ENCODE measurements at regions not wholly inside any gene's neighbourhood (a gene's known extent, or its start where the extent isn't known, plus 50 kb on each side); places are given as distances from the start of the nearest gene placed in this dataset.

DNA sequence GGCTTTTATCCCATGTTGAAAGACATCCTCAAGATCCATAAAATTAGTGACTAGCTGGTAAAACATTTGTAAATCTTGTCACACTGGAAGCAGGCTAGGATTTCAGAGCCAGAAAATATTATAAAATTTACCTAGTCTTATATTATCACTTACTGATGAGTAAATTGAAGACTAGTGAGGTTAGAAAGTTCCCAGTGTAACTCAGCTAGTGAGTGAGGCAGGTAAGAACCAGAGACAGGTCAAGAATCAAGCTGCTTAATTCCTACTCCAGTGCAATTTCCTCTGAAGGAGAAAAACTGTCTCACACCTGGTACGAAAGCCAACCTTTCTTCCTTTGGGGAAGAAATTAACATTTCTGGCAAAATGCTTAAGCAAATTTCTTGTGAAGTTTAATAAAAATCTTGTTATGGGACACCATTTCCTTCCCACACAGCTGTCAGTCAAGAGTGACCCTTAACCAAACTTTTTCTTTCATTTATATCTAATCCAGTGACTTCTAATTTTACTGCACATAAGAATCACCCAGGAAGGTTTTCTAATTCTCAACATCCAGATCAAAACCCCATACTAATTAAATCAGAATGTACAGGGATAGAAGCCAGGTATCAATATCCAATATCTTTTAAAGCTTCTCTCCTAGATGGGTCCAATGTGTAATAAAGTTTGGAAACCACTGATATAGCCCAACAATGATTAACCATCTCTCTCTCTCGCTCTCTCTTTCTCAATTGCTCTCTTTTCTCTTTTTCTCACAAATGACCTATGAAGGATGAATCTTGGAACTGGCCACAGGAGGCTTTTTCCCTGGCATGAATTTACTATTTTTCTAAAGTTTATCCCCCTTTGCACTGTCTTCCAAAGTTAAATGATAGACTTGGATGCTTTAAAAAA, 264.3 kb upstream of the SLC39A10 start:
- CTCF ChIA-PET, result no interaction called here

More for the DNA sequence above, 264.3 kb upstream of the SLC39A10 start:
- intact Hi-C loops (cut with micrococcal nuclease), result no loop called here
- Histone ChIP-seq H3K4me3 (ENCODE audit: control extremely low read depth in 1 of 5, extremely low read depth in 1 of 5, insufficient read depth in 1 of 5, low read depth in 2 of 5, low read length in 4 of 5) (no peak overlapping the region), H3K27ac (ENCODE audit: low read length in 2 of 2) (no peak overlapping the region), H3K9ac (ENCODE audit: low read length) (no peak overlapping the region), H3K36me3 (replicated peaks in 1 of 2; ENCODE audit: control extremely low read depth in 1 of 2, control insufficient read depth in 1 of 2, extremely low read depth in 1 of 2, insufficient read depth in 2 of 2, low read length in 1 of 2) (no peaks in the 10 kb centered on the region), H3K4me2 (replicated peaks; ENCODE audit: low read depth, low read length, poor library complexity, severe bottlenecking) (no peak overlapping the region), H3K27me3 (replicated peaks in 1 of 4; ENCODE audit: control extremely low read depth in 1 of 4, control insufficient read depth in 3 of 4, insufficient read depth in 4 of 4, low read length in 3 of 4) (no peaks in the 10 kb centered on the region), H4K20me1 (ENCODE audit: control insufficient read depth, insufficient read depth, low read length, poor library complexity, severe bottlenecking) (no peaks in the 10 kb centered on the region), H3K79me2 (ENCODE audit: control insufficient read depth, insufficient read depth, low read length) (no peaks in the 10 kb centered on the region), H2AFZ (ENCODE audit: insufficient read depth, low read depth, low read length, poor library complexity, severe bottlenecking) (no peak overlapping the region), H3K4me1 (ENCODE audit: control insufficient read depth in 2 of 2, insufficient read depth in 2 of 2, low read length in 2 of 2) (peaks cover 9% of the 10 kb centered on the region in 2 donors), H3K9me3 (ENCODE audit: control extremely low read depth in 1 of 3, control insufficient read depth in 2 of 3, insufficient read depth in 1 of 3, low read length in 2 of 3) (peaks cover 0 to 6% (median 0%) of the 10 kb centered on the region in 3 donors)
- H3K27me3 Mint-ChIP-seq, result no peaks in the 10 kb centered on the region
- WGBS (ENCODE audit: insufficient coverage), result no CpG with 5 or more reads among the region's 2 CpGs
- DNase-seq (no peak), ATAC-seq (ENCODE audit: low read depth) (no peak)
- H3K27ac Mint-ChIP-seq, result no peak overlapping the region
- H3K4me1 Mint-ChIP-seq, result peaks cover 14% of the 10 kb centered on the region
- H3K9me3 Mint-ChIP-seq (ENCODE audit: insufficient read depth), result no peaks in the 10 kb centered on the region
- no peak for TF ChIP-seq EZH2 (IDR thresholded peaks at IDR 0.05; ENCODE audit: borderline replicate concordance, insufficient read depth, low read depth, low read length, poor library complexity, severe bottlenecking)
- TF ChIP-seq, protein P1, sequence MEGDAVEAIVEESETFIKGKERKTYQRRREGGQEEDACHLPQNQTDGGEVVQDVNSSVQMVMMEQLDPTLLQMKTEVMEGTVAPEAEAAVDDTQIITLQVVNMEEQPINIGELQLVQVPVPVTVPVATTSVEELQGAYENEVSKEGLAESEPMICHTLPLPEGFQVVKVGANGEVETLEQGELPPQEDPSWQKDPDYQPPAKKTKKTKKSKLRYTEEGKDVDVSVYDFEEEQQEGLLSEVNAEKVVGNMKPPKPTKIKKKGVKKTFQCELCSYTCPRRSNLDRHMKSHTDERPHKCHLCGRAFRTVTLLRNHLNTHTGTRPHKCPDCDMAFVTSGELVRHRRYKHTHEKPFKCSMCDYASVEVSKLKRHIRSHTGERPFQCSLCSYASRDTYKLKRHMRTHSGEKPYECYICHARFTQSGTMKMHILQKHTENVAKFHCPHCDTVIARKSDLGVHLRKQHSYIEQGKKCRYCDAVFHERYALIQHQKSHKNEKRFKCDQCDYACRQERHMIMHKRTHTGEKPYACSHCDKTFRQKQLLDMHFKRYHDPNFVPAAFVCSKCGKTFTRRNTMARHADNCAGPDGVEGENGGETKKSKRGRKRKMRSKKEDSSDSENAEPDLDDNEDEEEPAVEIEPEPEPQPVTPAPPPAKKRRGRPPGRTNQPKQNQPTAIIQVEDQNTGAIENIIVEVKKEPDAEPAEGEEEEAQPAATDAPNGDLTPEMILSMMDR (IDR thresholded peaks at IDR 0.05), result no peak
- POLR2A ChIA-PET, result no interaction called here
- H3K4me3 Mint-ChIP-seq, result no peak overlapping the region

All from B cell (primary cell).